Right renal pelvis (tissue), 4 donors: ENCODE measurements at regions not wholly inside any gene's neighbourhood (a gene's known extent, or its start where the extent isn't known, plus 50 kb on each side); places are given as distances from the start of the nearest gene placed in this dataset.
A peak's percentile ranks its signal among the peaks of the same experiment; 100 is the strongest.
"Not testable (repeated sequence)": the region's sequence is repeated elsewhere in the genome, so short reads cannot be mapped to it uniquely, and the experiment has no call there.

Experiments
- DNase-seq, 4 donors: peaks; one replicate each; pipeline ENCODE4 v3.0.0-alpha.2; 2013; ENCODE audit warnings: low read depth in 4 of 4, low spot score in 3 of 4, missing footprints in 1 of 4

- no peak for DNase-seq
Observed at GRCh38 chr14:97945631-97946030, 1148.4 kb downstream of the VRK1 start.

GRCh38 chr14:97946240-97946639 lies 1149.1 kb downstream of the VRK1 start:
- DNase-seq = no peak

- DNase-seq = no peak
Observed at GRCh38 chr14:97946641-97947040, 1149.5 kb downstream of the VRK1 start.

GRCh38 chr14:97948841-97949240 lies 1151.7 kb downstream of the VRK1 start:
- DNase-seq = peak; percentile 3 to 16 (median 14)

GRCh38 chr14:97956581-97957340 lies 1159.6 kb downstream of the VRK1 start:
- DNase-seq = no peak

- no peak for DNase-seq
Observed at GRCh38 chr14:97959251-97959650, 1162.1 kb downstream of the VRK1 start.

- no peak for DNase-seq
Observed at GRCh38 chr14:97960436-97960835, 1163.3 kb downstream of the VRK1 start.

- DNase-seq = no peak
Observed at GRCh38 chr14:97970222-97970621, 1173.0 kb downstream of the VRK1 start.

- no peak for DNase-seq
Observed at GRCh38 chr14:97975216-97975615, 1178.0 kb downstream of the VRK1 start.

GRCh38 chr14:97975962-97976361 lies 1178.8 kb downstream of the VRK1 start:
- no peak for DNase-seq

GRCh38 chr14:97976861-97977260 lies 1179.7 kb downstream of the VRK1 start:
- no peak for DNase-seq

GRCh38 chr14:97977651-97978261 lies 1180.6 kb downstream of the VRK1 start:
- no peak for DNase-seq

- peak; percentile 15 to 48 (median 42) for DNase-seq
Observed at GRCh38 chr14:97978341-97978740, 1181.2 kb downstream of the VRK1 start.

GRCh38 chr14:97993508-97994019 lies 1196.4 kb downstream of the VRK1 start:
- no peak for DNase-seq

- DNase-seq = no peak
Observed at GRCh38 chr14:97994020-97994531, 1196.9 kb downstream of the VRK1 start.

GRCh38 chr14:97995038-97995437 lies 1197.9 kb downstream of the VRK1 start:
- DNase-seq = no peak

- DNase-seq = no peak
Observed at GRCh38 chr14:97995531-97995930, 1198.3 kb downstream of the VRK1 start.

GRCh38 chr14:98006008-98006407 lies 1208.8 kb downstream of the VRK1 start:
- no peak for DNase-seq

GRCh38 chr14:98008381-98009113 lies 1211.4 kb downstream of the VRK1 start:
- no peak for DNase-seq

- DNase-seq = not testable (repeated sequence)
Observed at GRCh38 chr14:98009177-98009576, 1212.0 kb downstream of the VRK1 start.

- no peak for DNase-seq
Observed at GRCh38 chr14:98010784-98011183, 1213.6 kb downstream of the VRK1 start.
